B cell (primary cell): ENCODE measurements at regions not wholly inside any gene's neighbourhood (a gene's known extent, or its start where the extent isn't known, plus 50 kb on each side); places are given as distances from the start of the nearest gene placed in this dataset.

Source experiments
- ATAC-seq: fragments of 200-7000 bp; cut with Tn5 transposase; one replicate; pipeline ENCODE4 v1.10.0; 2021; ENCODE audit warnings: low read depth, mild to moderate bottlenecking, moderate number of reproducible peaks, moderate library complexity
- CTCF ChIA-PET: fragments of 350-600 bp; sonication (Branson Sonifier 250); formaldehyde crosslinking; loops from one replicate; lab custom pipeline; 2021; ENCODE audit warnings: antibody characterized with exemption, inconsistent platforms; lab: Charles Lee
- POLR2A ChIA-PET: fragments of 350-600 bp; sonication (Branson Sonifier 250); formaldehyde crosslinking; loops from one replicate; lab custom pipeline; 2021; ENCODE audit warnings: antibody characterized with exemption; lab: Charles Lee
- DNase-seq: peaks from one replicate; pipeline ENCODE4 v3.0.0; 2013
- H2AFZ ChIP-seq: 2 replicates; pipeline ENCODE4 v1.6.1; 2012; ENCODE audit warnings: mild to moderate bottlenecking, low read depth, low read length; ENCODE audit not compliant: insufficient read depth, poor library complexity, severe bottlenecking
- H3K27ac ChIP-seq, 2 donors: 1 replicate in 1 of 2; 2 replicates in 1 of 2; pipeline ENCODE4 v1.5.1; 2012 to 2013; ENCODE audit warnings: low read length in 2 of 2, mild to moderate bottlenecking in 2 of 2, moderate library complexity in 1 of 2
- H3K27me3 ChIP-seq, 4 experiments: fragments of 200-600 bp in 1 of 4; sonication (generic) in 1 of 4; replicated peaks in 1 of 4; 1 replicate in 2 of 4; 2 replicates in 2 of 4; pipeline versions ENCODE4 v1.6.1 to v1.7.0; 2013 to 2016; ENCODE audit warnings: low read length in 3 of 4, mild to moderate bottlenecking in 2 of 4, mixed read lengths in 1 of 4, moderate library complexity in 1 of 4; ENCODE audit not compliant: insufficient read depth in 4 of 4, control insufficient read depth in 3 of 4; ENCODE audit errors: control extremely low read depth in 1 of 4
- H3K36me3 ChIP-seq, 2 experiments: replicated peaks in 1 of 2; 1 replicate in 1 of 2; 2 replicates in 1 of 2; pipeline versions ENCODE4 v1.6.1 to v1.7.1; 2013; ENCODE audit warnings: low read length in 1 of 2; ENCODE audit not compliant: insufficient read depth in 2 of 2, control insufficient read depth in 1 of 2; ENCODE audit errors: control extremely low read depth in 1 of 2, extremely low read depth in 1 of 2
- H3K4me1 ChIP-seq, 2 donors: fragments of 200-600 bp in 1 of 2; sonication (generic) in 1 of 2; 1 replicate in 1 of 2; 2 replicates in 1 of 2; pipeline versions ENCODE4 v1.5.1 to v1.6.1; 2013 to 2017; ENCODE audit warnings: low read length in 2 of 2; ENCODE audit not compliant: control insufficient read depth in 2 of 2, insufficient read depth in 2 of 2
- H3K4me2 ChIP-seq: replicated peaks from 2 replicates; pipeline ENCODE3; 2012; ENCODE audit warnings: mild to moderate bottlenecking, low read depth, low read length; ENCODE audit not compliant: poor library complexity, severe bottlenecking
- H3K4me3 ChIP-seq, 5 experiments: fragments of 200-600 bp in 1 of 5; sonication (generic) in 1 of 5; 1 replicate in 3 of 5; 2 replicates in 2 of 5; pipeline versions ENCODE4 v1.5.1 to v1.7.0; 2011 to 2016; ENCODE audit warnings: low read length in 4 of 5, mild to moderate bottlenecking in 4 of 5, low read depth in 2 of 5, control low read depth in 1 of 5, moderate library complexity in 1 of 5; ENCODE audit not compliant: insufficient read depth in 1 of 5; ENCODE audit errors: control extremely low read depth in 1 of 5, extremely low read depth in 1 of 5
- H3K79me2 ChIP-seq: fragments of 200-600 bp; sonication (generic); one replicate; pipeline ENCODE4 v1.6.0; 2016; ENCODE audit warnings: low read length; ENCODE audit not compliant: control insufficient read depth, insufficient read depth
- H3K9ac ChIP-seq: fragments of 200-600 bp; sonication (generic); 2 replicates; pipeline ENCODE4 v1.6.1; 2017; ENCODE audit warnings: mild to moderate bottlenecking, low read length, moderate library complexity
- H3K9me3 ChIP-seq, 3 donors: one replicate each; pipeline versions ENCODE4 v1.6.1 to v1.7.1; 2013; ENCODE audit warnings: low read length in 2 of 3; ENCODE audit not compliant: control insufficient read depth in 2 of 3, insufficient read depth in 1 of 3; ENCODE audit errors: control extremely low read depth in 1 of 3
- H4K20me1 ChIP-seq: 2 replicates; pipeline ENCODE4 v1.6.0; 2012; ENCODE audit warnings: mild to moderate bottlenecking, low read length; ENCODE audit not compliant: insufficient read depth, control insufficient read depth, poor library complexity, severe bottlenecking
- H3K27ac Mint-ChIP-seq: one replicate; pipeline ENCODE4 v1.8.0; 2021; ENCODE audit warnings: mixed read lengths
- H3K27me3 Mint-ChIP-seq: one replicate; pipeline ENCODE4 v1.8.0; 2021; ENCODE audit warnings: mixed read lengths
- H3K4me1 Mint-ChIP-seq: one replicate; pipeline ENCODE4 v1.8.0; 2021; ENCODE audit warnings: mixed read lengths
- H3K4me3 Mint-ChIP-seq: one replicate; pipeline ENCODE4 v1.8.0; 2021; ENCODE audit warnings: mixed read lengths
- H3K9me3 Mint-ChIP-seq: one replicate; pipeline ENCODE4 v1.8.0; 2022; ENCODE audit warnings: mixed read lengths; ENCODE audit not compliant: insufficient read depth
- CTCF ChIP-seq: fragments of 200-600 bp; IDR thresholded peaks from one replicate; pipeline ENCODE4 v1.8.0; 2022; ENCODE audit warnings: antibody characterized with exemption, mild to moderate bottlenecking
- EZH2 ChIP-seq: IDR thresholded peaks from 2 replicates; pipeline ENCODE4 v1.6.1; 2012; ENCODE audit warnings: borderline replicate concordance, low read depth, mild to moderate bottlenecking, moderate library complexity, low read length; ENCODE audit not compliant: insufficient read depth, poor library complexity, severe bottlenecking
- WGBS: methylation state at CpG from one replicate; pipeline ENCODE4 v1.1.5; 2013; ENCODE audit warnings: missing lambda C conversion rate; ENCODE audit not compliant: insufficient coverage; 5-methylcytosine and 5-hydroxymethylcytosine counted together
- intact Hi-C: fragments of 100-400 bp; cut with micrococcal nuclease; formaldehyde crosslinking; loops from one replicate; pipeline ENCODE4 v1.10.0; 2022

GRCh38 chr21:22827422-22827821 lies 1829.2 kb downstream of the NCAM2 start:
- Histone ChIP-seq H2AFZ (no peak overlapping the region), H3K27ac (no peak overlapping the region), H3K27me3 (no peaks in the 10 kb centered on the region), H3K9me3 (peaks cover 3 to 13% (median 12%) of the 10 kb centered on the region in 3 donors), H3K36me3 (no peaks in the 10 kb centered on the region), H3K4me2 (no peak overlapping the region), H3K4me3 (no peak overlapping the region), H3K79me2 (no peaks in the 10 kb centered on the region), H4K20me1 (no peaks in the 10 kb centered on the region), H3K9ac (no peak overlapping the region), H3K4me1 (no peaks in the 10 kb centered on the region)
- CTCF ChIA-PET = no interaction called here
- TF ChIP-seq EZH2 = no peak
- TF ChIP-seq CTCF = no peak
- ATAC-seq (no peak), DNase-seq (no peak)
- H3K4me3 Mint-ChIP-seq = no peak overlapping the region
- POLR2A ChIA-PET = no interaction called here
- H3K4me1 Mint-ChIP-seq = no peaks in the 10 kb centered on the region
- no peak overlapping the region for H3K27ac Mint-ChIP-seq
- H3K27me3 Mint-ChIP-seq = no peaks in the 10 kb centered on the region
- intact Hi-C loops = no loop called here
- H3K9me3 Mint-ChIP-seq = peaks cover 12% of the 10 kb centered on the region

DNA sequence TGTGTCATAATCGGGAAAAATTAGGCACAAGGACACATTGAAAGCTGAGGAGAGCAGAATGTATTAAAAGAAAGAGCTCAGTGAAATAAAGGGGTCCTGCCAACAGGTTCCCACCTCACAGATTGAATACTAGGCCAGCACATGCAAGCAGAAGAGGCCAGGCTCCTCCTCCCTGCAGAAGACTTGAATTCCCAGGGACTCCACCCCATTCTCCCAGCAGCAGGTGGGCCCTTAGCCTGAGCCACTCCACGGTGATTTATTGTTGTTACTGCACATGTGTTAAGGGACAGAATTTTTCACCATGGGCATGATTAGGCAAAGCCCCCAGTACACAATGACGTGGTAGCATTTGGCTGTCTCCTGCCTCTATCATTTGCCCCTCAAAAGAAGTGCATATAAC lies 1844.7 kb downstream of the NCAM2 start:
- H3K4me2 ChIP-seq = no peak overlapping the region
- H3K9me3 ChIP-seq = peaks cover 2 to 10% (median 8%) of the 10 kb centered on the region in 3 donors
- no peaks in the 10 kb centered on the region for H3K27me3 ChIP-seq
- Mint-ChIP-seq H3K27me3 (no peaks in the 10 kb centered on the region), H3K4me3 (no peak overlapping the region), H3K4me1 (no peaks in the 10 kb centered on the region), H3K27ac (no peak overlapping the region), H3K9me3 (peaks cover 5% of the 10 kb centered on the region)
- no peak overlapping the region for H3K9ac ChIP-seq
- H3K4me1 ChIP-seq = no peaks in the 10 kb centered on the region
- ChIA-PET CTCF (no interaction called here), POLR2A (no interaction called here)
- no peaks in the 10 kb centered on the region for H3K79me2 ChIP-seq
- H2AFZ ChIP-seq = no peak overlapping the region
- TF ChIP-seq CTCF (no peak), EZH2 (no peak)
- no peak for ATAC-seq
- intact Hi-C loops = loop anchor here (5.0 kb wide), 1 partner anchor 136 kb away; no protein-coding TSS in a partner anchor
- no peaks in the 10 kb centered on the region for H3K36me3 ChIP-seq
- no peak for DNase-seq
- no peak overlapping the region for H3K27ac ChIP-seq
- WGBS = no CpG with 5 or more reads among the region's 3 CpGs
- no peak overlapping the region for H3K4me3 ChIP-seq
- H4K20me1 ChIP-seq = no peaks in the 10 kb centered on the region
